ENCODE measurements at regions not wholly inside any gene's neighbourhood (a gene's known extent, or its start where the extent isn't known, plus 50 kb on each side); places are given as distances from the start of the nearest gene placed in this dataset.
A peak's percentile ranks its signal among the peaks of the same experiment; 100 is the strongest.

GRCh38 chr6:138645976-138646640, 127.5 kb upstream of the CCDC28A start:
- Histone ChIP-seq H3K27me3 (ENCODE audit: control insufficient read depth, insufficient read depth, low read length) (no peaks in the 10 kb centered on the region), H3K4me3 (ENCODE audit: low read depth, low read length) (no peak overlapping the region), H3K9me3 (ENCODE audit: control insufficient read depth, insufficient read depth, low read length) (no peaks in the 10 kb centered on the region), H3K27ac (ENCODE audit: low read depth, low read length) (no peak overlapping the region), H3K4me1 (ENCODE audit: control insufficient read depth, insufficient read depth, low read length) (no peaks in the 10 kb centered on the region), H3K9ac (ENCODE audit: low read depth, low read length) (no peak overlapping the region), H3K36me3 (ENCODE audit: control insufficient read depth, insufficient read depth, low read length) (no peaks in the 10 kb centered on the region)

- H3K27ac ChIP-seq (ENCODE audit: low read depth, low read length): no peak overlapping the region
- H3K9me3 ChIP-seq (ENCODE audit: control insufficient read depth, insufficient read depth, low read length): no peaks in the 10 kb centered on the region
- H3K4me1 ChIP-seq (ENCODE audit: control insufficient read depth, insufficient read depth, low read length): no peaks in the 10 kb centered on the region
- no peaks in the 10 kb centered on the region for H3K36me3 ChIP-seq (ENCODE audit: control insufficient read depth, insufficient read depth, low read length)
- H3K4me3 ChIP-seq (ENCODE audit: low read depth, low read length): no peak overlapping the region
- H3K27me3 ChIP-seq (ENCODE audit: control insufficient read depth, insufficient read depth, low read length): no peaks in the 10 kb centered on the region
- H3K9ac ChIP-seq (ENCODE audit: low read depth, low read length): no peak overlapping the region
Measured at GRCh38 chr6:138647006-138647405, 126.6 kb upstream of the CCDC28A start.

- Histone ChIP-seq H3K36me3 (ENCODE audit: control insufficient read depth, insufficient read depth, low read length) (no peaks in the 10 kb centered on the region), H3K27ac (ENCODE audit: low read depth, low read length) (no peak overlapping the region), H3K27me3 (ENCODE audit: control insufficient read depth, insufficient read depth, low read length) (no peaks in the 10 kb centered on the region), H3K4me3 (ENCODE audit: low read depth, low read length) (no peak overlapping the region), H3K9me3 (ENCODE audit: control insufficient read depth, insufficient read depth, low read length) (no peaks in the 10 kb centered on the region), H3K4me1 (ENCODE audit: control insufficient read depth, insufficient read depth, low read length) (no peaks in the 10 kb centered on the region), H3K9ac (ENCODE audit: low read depth, low read length) (no peak overlapping the region)
Measured at GRCh38 chr6:138648127-138648526, 125.4 kb upstream of the CCDC28A start.

- Histone ChIP-seq H3K27me3 (ENCODE audit: control insufficient read depth, insufficient read depth, low read length) (no peaks in the 10 kb centered on the region), H3K36me3 (ENCODE audit: control insufficient read depth, insufficient read depth, low read length) (no peaks in the 10 kb centered on the region), H3K4me3 (ENCODE audit: low read depth, low read length) (no peak overlapping the region), H3K9ac (ENCODE audit: low read depth, low read length) (no peak overlapping the region), H3K4me1 (ENCODE audit: control insufficient read depth, insufficient read depth, low read length) (peaks cover 8% of the 10 kb centered on the region; the same call in 1 of the 2 replicates), H3K27ac (ENCODE audit: low read depth, low read length) (no peak overlapping the region), H3K9me3 (ENCODE audit: control insufficient read depth, insufficient read depth, low read length) (no peaks in the 10 kb centered on the region)
Measured at GRCh38 chr6:138651491-138651890, 122.1 kb upstream of the CCDC28A start.

GRCh38 chr6:138652824-138653223, 120.7 kb upstream of the CCDC28A start:
- Histone ChIP-seq H3K27me3 (ENCODE audit: control insufficient read depth, insufficient read depth, low read length) (no peaks in the 10 kb centered on the region), H3K9ac (ENCODE audit: low read depth, low read length) (no peak overlapping the region), H3K4me3 (ENCODE audit: low read depth, low read length) (no peak overlapping the region), H3K9me3 (ENCODE audit: control insufficient read depth, insufficient read depth, low read length) (no peaks in the 10 kb centered on the region), H3K36me3 (ENCODE audit: control insufficient read depth, insufficient read depth, low read length) (no peaks in the 10 kb centered on the region), H3K4me1 (ENCODE audit: control insufficient read depth, insufficient read depth, low read length) (peaks cover 8% of the 10 kb centered on the region; the same call in 1 of the 2 replicates), H3K27ac (ENCODE audit: low read depth, low read length) (peak overlapping the region; percentile 5)

- no peaks in the 10 kb centered on the region for H3K9me3 ChIP-seq (ENCODE audit: control insufficient read depth, insufficient read depth, low read length)
- no peak overlapping the region for H3K27ac ChIP-seq (ENCODE audit: low read depth, low read length)
- H3K4me1 ChIP-seq (ENCODE audit: control insufficient read depth, insufficient read depth, low read length): peaks cover 8% of the 10 kb centered on the region; the same call in 1 of the 2 replicates
- H3K36me3 ChIP-seq (ENCODE audit: control insufficient read depth, insufficient read depth, low read length): no peaks in the 10 kb centered on the region
- H3K27me3 ChIP-seq (ENCODE audit: control insufficient read depth, insufficient read depth, low read length): no peaks in the 10 kb centered on the region
- H3K4me3 ChIP-seq (ENCODE audit: low read depth, low read length): no peak overlapping the region
- H3K9ac ChIP-seq (ENCODE audit: low read depth, low read length): no peak overlapping the region
Measured at GRCh38 chr6:138653435-138653834, 120.1 kb upstream of the CCDC28A start.

GRCh38 chr6:138654715-138655634, 118.6 kb upstream of the CCDC28A start:
- no peaks in the 10 kb centered on the region for H3K27me3 ChIP-seq (ENCODE audit: control insufficient read depth, insufficient read depth, low read length)
- H3K36me3 ChIP-seq (ENCODE audit: control insufficient read depth, insufficient read depth, low read length): no peaks in the 10 kb centered on the region
- H3K27ac ChIP-seq (ENCODE audit: low read depth, low read length): peak overlapping the region; percentile 16
- H3K4me3 ChIP-seq (ENCODE audit: low read depth, low read length): no peak overlapping the region
- peaks cover 8% of the 10 kb centered on the region; the same call in 1 of the 2 replicates for H3K4me1 ChIP-seq (ENCODE audit: control insufficient read depth, insufficient read depth, low read length)
- no peaks in the 10 kb centered on the region for H3K9me3 ChIP-seq (ENCODE audit: control insufficient read depth, insufficient read depth, low read length)
- no peak overlapping the region for H3K9ac ChIP-seq (ENCODE audit: low read depth, low read length)

- no peaks in the 10 kb centered on the region for H3K9me3 ChIP-seq (ENCODE audit: control insufficient read depth, insufficient read depth, low read length)
- no peaks in the 10 kb centered on the region for H3K36me3 ChIP-seq (ENCODE audit: control insufficient read depth, insufficient read depth, low read length)
- no peak overlapping the region for H3K9ac ChIP-seq (ENCODE audit: low read depth, low read length)
- no peak overlapping the region for H3K4me3 ChIP-seq (ENCODE audit: low read depth, low read length)
- peaks cover 8% of the 10 kb centered on the region; the same call in 1 of the 2 replicates for H3K4me1 ChIP-seq (ENCODE audit: control insufficient read depth, insufficient read depth, low read length)
- no peaks in the 10 kb centered on the region for H3K27me3 ChIP-seq (ENCODE audit: control insufficient read depth, insufficient read depth, low read length)
- no peak overlapping the region for H3K27ac ChIP-seq (ENCODE audit: low read depth, low read length)
Measured at GRCh38 chr6:138655828-138656227, 117.7 kb upstream of the CCDC28A start.

- Histone ChIP-seq H3K4me3 (ENCODE audit: low read depth, low read length) (no peak overlapping the region), H3K27ac (ENCODE audit: low read depth, low read length) (no peak overlapping the region), H3K27me3 (ENCODE audit: control insufficient read depth, insufficient read depth, low read length) (no peaks in the 10 kb centered on the region), H3K36me3 (ENCODE audit: control insufficient read depth, insufficient read depth, low read length) (no peaks in the 10 kb centered on the region), H3K9me3 (ENCODE audit: control insufficient read depth, insufficient read depth, low read length) (no peaks in the 10 kb centered on the region), H3K9ac (ENCODE audit: low read depth, low read length) (no peak overlapping the region), H3K4me1 (ENCODE audit: control insufficient read depth, insufficient read depth, low read length) (peaks cover 8% of the 10 kb centered on the region; the same call in 1 of the 2 replicates)
Measured at GRCh38 chr6:138656364-138657064, 117.1 kb upstream of the CCDC28A start.

- H3K4me1 ChIP-seq (ENCODE audit: control insufficient read depth, insufficient read depth, low read length): peaks cover 8% of the 10 kb centered on the region; the same call in 1 of the 2 replicates
- H3K9ac ChIP-seq (ENCODE audit: low read depth, low read length): no peak overlapping the region
- H3K9me3 ChIP-seq (ENCODE audit: control insufficient read depth, insufficient read depth, low read length): no peaks in the 10 kb centered on the region
- no peak overlapping the region for H3K4me3 ChIP-seq (ENCODE audit: low read depth, low read length)
- no peaks in the 10 kb centered on the region for H3K36me3 ChIP-seq (ENCODE audit: control insufficient read depth, insufficient read depth, low read length)
- H3K27ac ChIP-seq (ENCODE audit: low read depth, low read length): no peak overlapping the region
- H3K27me3 ChIP-seq (ENCODE audit: control insufficient read depth, insufficient read depth, low read length): no peaks in the 10 kb centered on the region
Measured at GRCh38 chr6:138657065-138657425, 116.5 kb upstream of the CCDC28A start.
